ENCODE measurements at regions not wholly inside any gene's neighbourhood (a gene's known extent, or its start where the extent isn't known, plus 50 kb on each side); places are given as distances from the start of the nearest gene placed in this dataset.
"Not testable (repeated sequence)": the region's sequence is repeated elsewhere in the genome, so short reads cannot be mapped to it uniquely, and the experiment has no call there.

DNA sequence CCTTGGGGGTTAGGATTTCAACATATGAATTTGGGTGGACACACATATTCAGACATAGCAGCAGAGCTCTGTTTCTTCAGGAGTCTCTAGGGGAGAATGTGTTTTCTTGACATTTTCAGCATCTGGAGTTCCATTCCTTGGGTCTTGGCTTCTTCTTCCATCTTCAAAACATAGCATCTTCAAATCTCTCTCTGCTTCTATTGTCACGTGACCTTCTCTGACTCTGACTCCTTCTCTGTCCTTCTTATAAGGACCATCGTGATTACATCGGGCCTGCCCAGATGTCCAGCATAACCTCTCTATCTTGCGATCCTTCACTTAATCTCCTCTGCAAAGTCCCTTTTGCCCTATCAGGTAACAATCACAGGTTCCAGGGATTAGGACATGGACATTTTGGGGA lies 101.0 kb upstream of the CHD6 start:
- DNase-seq: no peak

DNA sequence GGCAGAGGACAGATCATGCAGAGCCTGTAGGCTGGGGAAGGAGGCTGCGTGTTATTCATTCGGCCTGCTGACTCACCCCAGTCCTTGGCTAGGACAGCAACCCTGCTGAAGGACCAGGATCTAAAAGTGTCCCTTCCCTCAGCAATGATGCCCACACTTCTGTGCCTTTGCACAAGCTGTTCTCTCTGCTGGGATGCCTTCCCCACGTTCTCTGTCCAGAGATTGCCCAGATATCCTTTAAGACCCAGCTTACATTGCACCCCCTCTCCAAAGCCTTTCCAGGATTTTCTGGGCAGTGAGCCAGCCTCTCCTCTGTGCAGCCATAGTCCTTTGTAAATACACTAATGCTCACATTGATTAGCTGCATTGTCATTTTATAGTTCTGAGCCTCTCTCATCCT lies 99.3 kb upstream of the CHD6 start:
- no peak for DNase-seq

DNA sequence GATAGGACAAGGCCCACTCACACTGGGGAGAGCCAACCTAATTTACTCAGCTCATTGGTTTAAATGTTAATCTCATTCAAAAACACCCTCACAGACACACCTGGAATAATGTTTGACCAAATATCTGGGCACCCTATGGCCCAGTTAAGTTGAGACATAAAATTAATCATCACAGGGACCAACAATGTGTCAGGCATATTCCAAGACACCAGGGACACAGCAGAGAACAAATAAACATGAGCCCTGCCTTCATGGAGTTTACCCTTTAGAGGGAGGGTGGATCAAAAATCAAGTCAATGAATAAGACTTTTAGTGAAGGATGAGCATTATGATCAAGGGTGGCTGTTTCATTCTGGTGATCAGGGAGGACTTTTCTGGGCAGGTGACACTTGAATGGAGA lies 98.7 kb upstream of the CHD6 start:
- no peak for DNase-seq

DNA sequence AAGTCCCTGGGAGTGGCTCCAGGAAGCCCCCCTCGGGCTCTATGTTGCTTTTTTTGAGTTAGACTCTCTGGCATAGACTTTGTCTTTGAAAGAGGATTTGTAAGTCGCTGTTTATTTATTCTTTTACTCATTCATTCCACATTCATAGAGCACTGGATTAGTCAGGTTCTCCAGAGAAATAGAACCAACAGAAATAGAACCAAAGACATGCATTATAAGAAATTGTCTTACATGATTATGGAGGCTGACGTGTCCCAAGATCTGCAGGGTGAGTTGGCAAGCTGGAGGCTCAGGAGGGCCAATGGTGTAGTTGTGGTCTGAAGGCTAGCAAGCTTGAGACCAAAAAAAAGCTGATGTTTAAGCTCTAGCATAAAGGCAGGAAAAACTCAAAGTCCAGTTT lies 98.3 kb upstream of the CHD6 start:
- no peak for DNase-seq

DNA sequence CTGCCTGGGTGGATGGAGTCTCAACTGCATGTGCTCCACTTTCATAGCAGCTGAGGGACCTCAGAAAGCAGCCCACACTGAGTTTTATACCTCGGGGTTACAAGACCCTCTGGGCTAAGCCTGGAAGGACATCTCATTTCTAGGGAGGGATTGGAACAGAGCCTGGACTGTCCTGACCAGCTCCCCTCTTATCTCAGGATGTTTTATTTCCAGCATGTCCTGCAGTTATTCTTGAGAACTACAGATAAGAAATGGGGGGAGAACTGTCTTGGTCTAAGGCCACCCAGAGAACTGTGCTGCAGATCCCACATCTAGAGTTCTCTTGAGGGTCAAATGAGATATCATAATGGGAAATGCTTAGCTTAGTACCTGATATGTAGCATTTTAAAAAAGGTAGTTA lies 97.3 kb upstream of the CHD6 start:
- DNase-seq: no peak

DNA sequence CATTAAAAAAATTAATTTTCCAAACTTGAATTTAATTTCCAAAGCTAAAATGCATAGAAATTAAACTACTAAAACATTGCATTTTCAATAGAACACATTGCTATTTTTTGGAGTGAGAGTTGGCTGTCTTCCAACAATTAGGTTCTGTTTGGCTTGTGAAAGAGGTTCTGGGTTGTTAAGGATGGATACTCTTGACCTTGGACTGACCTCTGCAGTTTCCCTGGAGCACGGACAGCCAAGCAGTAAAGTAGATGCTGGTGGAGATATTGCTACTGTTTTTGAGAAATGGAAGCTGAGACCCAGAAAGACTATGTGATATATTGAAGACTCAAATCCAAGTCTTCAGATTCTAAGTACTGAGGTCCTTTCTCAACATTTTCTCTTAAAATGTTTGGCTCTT lies 95.9 kb upstream of the CHD6 start:
- DNase-seq: no peak

DNA sequence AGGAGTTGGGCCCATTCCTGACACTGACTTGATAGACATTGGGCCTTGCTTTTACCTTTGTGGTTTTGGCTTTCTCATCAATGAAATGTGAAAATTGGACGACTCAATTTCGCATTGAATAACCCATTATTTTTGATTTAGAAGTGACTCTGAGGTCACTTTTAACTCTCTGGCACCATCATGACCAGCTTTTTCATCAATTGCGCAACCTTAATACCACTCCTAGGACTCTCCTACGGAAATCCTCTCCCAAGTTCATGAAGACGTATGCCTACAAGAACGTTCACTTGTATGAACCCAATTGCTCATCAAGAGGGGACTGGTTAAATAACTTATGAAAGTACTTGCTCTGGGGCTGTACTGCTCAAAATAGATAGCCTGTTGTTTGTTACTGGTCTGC lies 86.7 kb upstream of the CHD6 start:
- no peak for DNase-seq

DNA sequence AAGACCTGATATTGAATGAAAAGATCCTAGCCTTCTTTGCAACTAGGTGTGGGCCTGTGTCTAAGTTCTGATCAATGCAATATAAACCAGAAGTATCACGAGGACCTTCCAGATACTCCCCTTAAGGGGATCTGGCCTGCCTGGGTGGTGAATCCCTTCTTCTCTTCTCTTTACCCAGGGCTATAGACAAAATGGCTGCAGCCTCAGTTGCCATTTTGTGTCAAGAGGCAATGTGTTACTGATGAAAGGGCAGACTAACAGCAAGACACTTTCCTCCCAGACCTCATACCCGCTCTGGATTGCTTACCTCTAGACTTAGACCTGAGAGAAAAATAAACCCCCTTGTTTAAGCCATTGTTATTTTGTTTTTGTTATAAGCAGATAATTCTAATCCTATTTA lies 84.5 kb upstream of the CHD6 start:
- DNase-seq: no peak

DNA sequence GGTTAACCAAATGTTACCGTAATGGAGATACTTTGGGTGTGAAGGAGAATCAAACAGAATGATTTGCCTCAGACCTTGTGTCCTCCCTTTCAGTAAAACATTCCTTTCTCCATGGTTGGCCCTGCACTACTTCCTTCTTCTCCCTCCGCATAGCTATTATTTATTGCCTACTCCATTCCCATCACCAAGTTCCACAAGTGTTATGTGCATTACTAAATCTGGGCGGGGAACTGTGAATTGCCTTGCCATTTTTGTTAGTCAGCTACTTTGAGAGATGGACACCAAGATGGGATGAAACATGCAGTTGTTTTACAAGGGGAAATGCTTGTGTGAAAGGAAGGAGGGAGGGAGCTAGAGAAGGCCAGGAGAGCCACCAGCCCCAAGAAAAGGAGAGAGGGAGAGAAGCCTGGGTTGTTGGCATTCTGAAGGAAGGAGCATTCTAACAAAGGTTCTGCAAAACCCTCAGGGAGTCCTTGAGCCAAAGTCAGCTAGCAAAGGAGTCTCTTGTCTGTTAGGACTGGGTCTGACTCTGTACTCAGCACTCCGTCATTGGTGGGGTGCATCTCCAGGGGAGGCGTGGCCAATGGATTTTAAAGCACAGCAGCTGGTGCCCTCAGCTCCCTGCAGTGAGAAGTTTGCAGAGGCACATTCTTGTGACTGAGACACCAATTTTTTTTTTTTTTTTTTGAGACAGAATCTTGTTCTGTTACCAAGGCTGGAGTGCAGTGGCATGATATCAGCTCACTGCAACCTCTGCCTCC lies 83.6 kb upstream of the CHD6 start:
- no peak for DNase-seq

DNA sequence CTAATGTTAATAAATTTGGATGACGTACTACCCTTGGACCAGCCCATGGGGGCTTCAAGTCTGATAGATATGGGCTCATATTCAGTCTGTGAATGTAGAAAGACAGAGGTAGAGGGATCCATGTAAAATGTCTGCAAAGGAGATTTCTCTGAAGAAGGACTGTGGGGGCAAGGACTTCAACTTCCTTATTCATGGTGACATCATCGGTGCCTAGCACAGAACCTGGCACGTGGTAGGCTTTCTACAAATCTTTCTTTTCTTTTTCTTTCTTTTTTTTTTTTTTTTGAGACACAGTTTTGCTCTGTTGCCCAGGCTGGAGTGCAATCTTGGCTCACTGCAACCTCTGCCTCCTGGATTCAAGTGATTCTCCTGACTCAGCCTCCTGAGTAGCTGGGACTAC lies 81.5 kb upstream of the CHD6 start:
- not testable (repeated sequence) for DNase-seq

DNA sequence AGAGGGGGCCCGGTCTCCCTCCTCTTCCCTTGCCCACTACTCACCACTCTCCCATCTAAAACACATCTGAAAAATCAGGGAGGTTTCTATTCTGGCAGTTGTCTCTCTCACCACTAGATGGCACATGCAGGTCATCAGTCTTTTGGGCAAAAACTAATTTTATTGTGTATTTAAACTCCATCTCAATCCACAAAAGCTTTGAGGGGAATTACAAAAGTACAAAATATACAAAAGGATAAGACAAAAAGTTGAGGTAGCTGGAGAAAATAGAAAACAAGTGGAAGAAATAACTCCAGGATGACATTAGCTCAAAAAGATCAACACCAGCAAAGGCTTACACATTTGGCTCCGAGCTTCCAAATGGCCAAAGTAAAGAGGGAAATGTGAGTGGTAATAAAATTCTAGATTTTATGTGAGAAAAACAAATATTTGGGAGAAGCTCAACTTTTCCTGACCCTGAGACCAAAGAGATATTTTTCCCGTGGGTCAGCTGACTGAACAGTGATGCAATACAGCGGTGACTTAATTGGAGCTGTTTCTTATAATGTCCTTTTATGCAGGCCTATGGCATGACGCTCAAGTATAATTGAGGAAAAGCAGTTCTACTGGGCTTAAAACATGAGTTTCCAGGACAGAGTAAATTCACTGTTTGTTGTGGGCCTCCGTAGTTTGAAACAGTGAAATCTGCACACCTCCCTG lies 79.8 kb upstream of the CHD6 start:
- DNase-seq: no peak

DNA sequence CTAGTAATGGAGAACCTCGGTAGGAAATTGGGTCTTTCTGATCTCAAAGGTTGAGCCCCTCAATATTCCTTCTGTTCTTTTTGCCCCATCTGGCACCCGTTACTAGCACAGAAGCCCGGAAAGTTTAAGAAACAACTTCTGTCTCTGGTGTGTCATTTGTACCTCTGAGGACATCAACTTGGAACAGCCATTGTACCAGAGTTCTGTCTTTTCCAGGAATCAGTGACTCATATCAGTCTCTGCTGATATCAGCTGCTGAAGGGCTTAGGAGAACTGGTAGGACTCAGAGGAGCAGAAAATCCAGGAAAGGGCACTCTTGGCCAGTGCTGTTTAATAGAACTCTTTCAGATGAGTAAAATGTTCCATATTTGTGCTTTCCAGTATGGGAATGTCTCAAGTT lies 78.3 kb upstream of the CHD6 start:
- no peak for DNase-seq

DNA sequence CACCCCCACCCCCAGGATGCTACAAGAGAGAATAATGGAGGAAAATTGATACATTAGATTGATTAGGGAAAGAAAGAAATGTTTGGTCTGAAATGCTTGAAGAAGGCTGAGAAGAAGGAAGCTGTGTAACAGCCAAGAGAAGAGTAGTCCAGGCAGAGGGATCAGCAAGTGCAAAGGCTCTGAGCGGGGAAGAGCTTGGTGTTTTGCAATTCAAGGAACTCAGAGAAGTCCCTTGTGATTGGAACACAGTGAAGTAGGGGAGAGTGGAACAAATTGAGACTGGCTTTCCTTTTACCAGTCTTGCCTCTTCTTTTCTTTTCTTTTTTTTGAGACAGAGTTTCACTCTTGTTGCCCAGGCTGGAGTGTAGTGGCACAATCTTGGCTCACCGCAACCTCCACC lies 76.6 kb upstream of the CHD6 start:
- no peak for DNase-seq

DNA sequence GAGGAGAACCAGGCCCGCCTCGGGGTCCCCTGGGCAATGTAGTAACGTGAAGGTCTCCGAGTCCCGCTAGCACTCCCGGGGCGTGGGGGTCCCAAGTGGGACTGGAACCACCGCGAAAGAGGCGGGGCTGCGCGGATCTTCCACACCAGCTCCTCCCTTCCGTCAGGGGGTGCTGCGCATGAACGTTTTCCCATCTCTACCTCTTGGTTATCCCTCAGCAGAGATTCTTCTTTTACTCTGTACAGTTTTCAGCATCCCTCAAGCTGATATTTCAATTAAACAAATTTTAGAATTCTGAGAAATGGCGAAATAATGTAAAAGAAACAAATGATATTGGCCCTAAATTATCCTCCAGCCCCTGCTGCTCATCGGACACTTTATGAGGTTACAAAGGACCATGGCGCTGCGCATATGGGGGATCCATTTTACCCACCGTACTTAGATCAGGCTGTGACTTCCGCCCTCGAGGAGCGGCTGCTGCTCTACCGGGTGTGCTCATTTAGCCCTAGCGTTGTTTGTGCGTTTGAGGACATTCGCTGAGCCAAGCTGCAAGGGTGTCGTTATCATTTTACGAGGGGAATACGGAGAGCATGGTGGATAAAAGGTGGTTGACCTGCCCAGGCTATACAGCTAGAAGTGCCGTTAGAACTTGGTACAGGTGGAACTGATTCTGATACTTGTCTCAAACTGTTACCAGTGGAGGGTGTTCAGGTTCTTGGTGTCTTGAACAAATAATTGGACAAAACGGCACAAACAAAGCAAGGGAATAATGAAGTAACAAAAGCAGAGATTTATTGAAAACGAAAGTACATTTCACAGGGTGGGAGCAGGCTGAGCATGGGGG lies 75.2 kb upstream of the CHD6 start:
- DNase-seq: peak; percentile 90

DNA sequence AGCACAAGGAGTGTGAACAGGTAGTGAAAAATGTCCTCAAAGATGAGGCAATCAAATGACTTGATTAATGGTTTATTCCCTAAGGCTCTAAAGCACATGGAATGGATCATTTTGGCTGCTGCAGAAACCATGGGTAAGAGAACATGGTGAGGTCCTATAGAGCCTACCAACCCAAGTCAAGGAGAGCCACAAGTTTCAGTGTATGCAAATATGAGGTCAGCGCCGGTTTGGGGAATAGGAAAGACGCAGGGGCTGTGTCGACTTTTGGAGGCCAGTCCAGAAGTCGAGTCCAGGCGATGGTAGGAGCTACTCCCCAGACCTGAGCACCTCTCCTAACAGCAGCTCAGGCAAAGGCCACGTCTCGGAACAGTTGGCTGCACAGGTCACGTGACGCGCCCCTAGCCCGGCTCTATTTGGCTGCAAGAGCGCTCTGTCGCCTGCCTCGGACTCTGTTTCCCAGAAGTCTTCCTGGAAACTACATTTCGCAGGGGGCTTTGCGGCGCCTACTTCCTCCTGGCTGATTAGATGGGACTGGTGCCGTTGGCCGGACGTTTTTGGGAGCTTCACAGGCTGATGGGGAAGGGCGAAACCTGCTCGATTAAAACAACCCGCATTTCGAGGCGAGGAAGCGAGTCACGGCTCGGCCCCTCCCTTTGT lies 74.4 kb upstream of the CHD6 start:
- peak; percentile 84 for DNase-seq

DNA sequence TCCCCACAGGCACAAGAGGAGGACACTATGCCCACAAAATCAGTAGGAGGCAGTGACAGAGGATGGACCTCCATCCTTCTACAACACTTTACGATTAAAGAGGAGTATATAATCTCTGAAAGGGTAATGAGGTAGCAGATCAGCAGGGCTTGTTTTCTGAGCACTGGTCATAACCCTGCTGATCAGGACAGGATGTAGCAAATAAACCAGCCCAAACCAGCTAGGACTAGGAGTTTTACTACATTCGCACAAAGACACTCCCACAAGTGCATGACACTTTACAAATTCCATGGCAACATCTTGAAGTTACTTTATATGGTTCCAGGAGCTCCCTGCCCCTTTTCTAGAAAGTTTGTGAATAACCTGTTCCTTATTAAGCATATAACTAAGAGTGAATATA lies 73.3 kb upstream of the CHD6 start:
- no peak for DNase-seq

DNA sequence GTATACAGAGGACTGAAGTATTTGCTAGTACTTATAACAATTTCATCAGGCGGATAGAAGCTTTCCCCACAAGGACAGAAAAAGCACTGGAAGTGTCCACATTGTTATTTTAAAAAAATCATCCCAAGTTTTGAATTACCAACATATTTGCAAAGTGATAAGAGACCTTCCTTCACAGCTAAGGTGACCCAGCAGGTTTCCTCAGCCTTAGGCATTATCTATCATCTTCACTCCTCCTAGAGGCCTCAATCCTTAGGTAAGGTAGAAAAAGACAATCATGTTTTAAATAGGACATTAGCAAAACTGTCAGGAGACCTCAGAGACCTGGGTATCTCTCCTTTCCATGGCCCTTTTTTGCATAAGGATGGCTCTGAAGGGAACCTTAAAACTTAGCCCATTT lies 72.5 kb upstream of the CHD6 start:
- no peak for DNase-seq

DNA sequence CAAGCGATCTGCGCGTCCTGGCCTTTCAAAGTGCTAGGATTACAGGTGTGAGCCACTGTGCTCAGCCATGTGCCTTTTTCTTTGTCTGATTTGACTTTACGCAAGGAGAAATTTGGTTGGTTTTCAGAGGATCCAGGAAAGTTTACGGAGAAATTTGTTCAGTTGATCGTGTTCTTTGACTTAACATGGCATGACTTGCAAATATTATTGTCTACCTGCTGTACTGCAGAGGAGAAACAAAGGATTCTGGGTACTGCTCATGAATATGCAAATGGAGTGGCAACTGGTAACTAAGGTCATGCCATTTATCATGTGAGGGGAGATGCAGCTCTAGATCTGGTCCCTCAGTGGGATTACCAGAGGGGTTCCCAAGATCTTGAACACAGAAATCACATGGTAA lies 68.8 kb upstream of the CHD6 start:
- DNase-seq: no peak

DNA sequence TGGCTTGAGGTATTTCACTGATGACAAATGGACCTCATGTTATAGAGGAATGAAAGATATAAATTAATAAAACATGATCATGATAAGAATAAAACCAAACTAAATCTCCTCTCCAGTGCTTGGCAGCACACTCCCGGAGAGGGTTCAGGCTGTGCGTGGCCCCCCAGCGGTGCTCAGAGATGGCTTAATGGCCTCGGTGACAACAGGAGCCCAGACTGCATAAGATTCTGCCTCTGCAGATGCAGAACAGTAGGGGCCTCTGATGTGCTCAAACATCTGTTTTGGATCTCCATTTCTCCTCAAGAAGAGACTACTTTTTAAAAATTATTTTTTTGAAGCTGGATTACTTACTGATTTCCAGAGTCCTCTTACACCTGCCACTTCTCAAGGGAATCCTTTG lies 67.0 kb upstream of the CHD6 start:
- DNase-seq: not testable (repeated sequence)

DNA sequence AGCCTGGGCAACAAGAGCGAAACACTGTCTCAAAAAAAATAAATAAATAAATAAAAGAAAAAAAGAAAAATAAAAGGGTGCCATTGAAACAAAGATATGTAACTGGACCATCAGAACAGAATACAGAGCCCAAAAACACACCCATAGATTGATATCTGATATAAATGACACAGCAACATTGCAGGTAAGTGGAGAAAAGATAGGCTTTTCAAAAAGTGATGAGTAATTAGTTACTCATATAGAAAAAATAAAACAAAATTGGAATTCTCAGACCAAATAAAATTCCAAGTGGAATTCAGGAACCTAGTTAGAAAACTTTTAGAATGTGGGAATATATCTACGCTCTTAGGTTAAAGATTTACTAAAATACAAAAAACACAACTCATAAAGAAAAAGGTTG lies 60.6 kb upstream of the CHD6 start:
- no peak for DNase-seq

DNA sequence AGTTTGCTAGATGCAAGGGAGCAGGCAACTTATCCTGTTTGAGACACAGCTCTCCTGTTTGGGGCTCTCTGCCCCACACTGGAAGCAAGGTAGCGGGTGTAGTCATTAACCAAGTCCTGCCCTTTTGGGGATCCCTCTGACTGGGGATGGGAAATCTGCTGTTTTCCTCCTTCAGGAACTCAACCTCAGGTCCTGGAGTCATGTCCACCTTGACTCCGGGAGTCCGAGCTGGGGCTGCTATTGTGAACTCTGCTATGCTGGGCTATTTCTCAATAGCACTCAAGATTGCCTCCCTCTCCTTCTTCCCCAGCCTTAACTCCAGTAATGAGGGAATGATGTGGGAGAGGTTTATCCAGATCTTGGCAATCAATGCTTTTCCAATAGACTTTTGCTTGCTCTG lies 54.1 kb upstream of the CHD6 start:
- no peak for DNase-seq

DNA sequence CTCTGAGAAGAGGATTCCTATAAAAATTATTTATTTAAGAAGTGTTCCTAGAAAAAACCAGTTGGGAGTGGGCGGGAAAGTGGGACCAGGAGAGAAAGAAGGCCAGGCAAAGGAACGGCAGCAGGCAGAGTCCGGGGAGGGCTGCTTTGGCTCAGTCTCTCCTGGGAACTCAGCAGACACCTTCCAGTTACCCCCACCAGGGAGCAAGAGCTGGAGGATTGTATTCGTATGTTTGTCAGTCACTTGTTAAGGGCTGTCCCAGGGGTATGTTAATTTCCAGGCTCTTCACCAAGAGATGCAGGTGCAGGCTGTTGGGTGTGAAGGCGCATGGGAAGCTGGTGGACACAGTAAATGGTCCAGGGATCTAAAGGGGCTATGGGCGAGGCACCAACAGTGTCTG lies 53.0 kb upstream of the CHD6 start:
- DNase-seq: no peak

DNA sequence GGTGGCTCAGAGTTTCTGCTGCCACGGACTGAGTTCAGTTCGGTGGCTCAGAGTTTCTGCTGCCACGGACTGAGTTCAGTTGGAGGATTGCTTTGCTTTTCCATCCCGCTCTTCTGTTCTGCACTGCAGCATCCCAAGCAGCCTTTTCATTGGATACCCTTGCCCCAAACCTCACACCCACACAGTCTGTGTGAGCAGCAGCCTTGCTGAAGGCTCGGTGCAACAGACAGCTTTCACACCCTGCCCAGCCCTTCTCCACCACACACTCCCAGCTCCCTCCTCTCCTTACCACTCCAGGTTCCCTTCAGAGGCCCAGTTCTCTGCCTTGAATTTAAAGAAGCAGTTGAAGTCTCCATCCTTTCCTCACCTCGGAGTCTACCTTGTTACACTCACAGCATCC lies 52.5 kb upstream of the CHD6 start:
- DNase-seq: no peak
